Kidney (tissue), 13 donors: ENCODE measurements at regions not wholly inside any gene's neighbourhood (a gene's known extent, or its start where the extent isn't known, plus 50 kb on each side); places are given as distances from the start of the nearest gene placed in this dataset.
"Not testable (repeated sequence)": the region's sequence is repeated elsewhere in the genome, so short reads cannot be mapped to it uniquely, and the experiment has no call there.

Source experiments
- DNase-seq, 5 donors: peaks; one replicate each; pipeline ENCODE4 v3.0.0-alpha.2; 2013 to 2020
- FAIRE-seq: peaks from 2 replicates; lab custom pipeline; 2012; peaks lifted over from hg19 to GRCh38; lab: Jason Lieb, UNC
- H3K27ac ChIP-seq, 2 donors: one replicate each; pipeline ENCODE4 v1.7.0; 2013; ENCODE audit warnings: low read depth in 2 of 2, low read length in 2 of 2, inconsistent platforms in 1 of 2
- H3K27me3 ChIP-seq: one replicate; pipeline ENCODE4 v1.7.1; 2013; ENCODE audit warnings: low read length, inconsistent platforms; ENCODE audit not compliant: control insufficient read depth, insufficient read depth
- H3K36me3 ChIP-seq, 3 donors: one replicate each; pipeline versions ENCODE4 v1.7.0 to v1.7.1; 2013; ENCODE audit warnings: low read length in 3 of 3, control low read depth in 1 of 3, inconsistent platforms in 1 of 3; ENCODE audit not compliant: insufficient read depth in 3 of 3, control insufficient read depth in 2 of 3
- H3K4me1 ChIP-seq, 3 donors: one replicate each; pipeline versions ENCODE4 v1.7.0 to v1.7.1; 2013; ENCODE audit warnings: low read length in 3 of 3, inconsistent platforms in 1 of 3, low read depth in 1 of 3; ENCODE audit not compliant: control insufficient read depth in 2 of 3, insufficient read depth in 2 of 3
- H3K4me3 ChIP-seq, 3 donors: one replicate each; pipeline versions ENCODE4 v1.7.0 to v1.8.1; 2013; ENCODE audit warnings: low read length in 3 of 3, control low read depth in 1 of 3, inconsistent platforms in 1 of 3
- H3K9ac ChIP-seq, 3 donors: one replicate each; pipeline versions ENCODE4 v1.7.0 to v1.7.1; 2013; ENCODE audit warnings: low read length in 3 of 3, control low read depth in 1 of 3, inconsistent platforms in 1 of 3
- H3K9me3 ChIP-seq, 3 donors: one replicate each; pipeline versions ENCODE4 v1.7.0 to v1.7.1; 2013; ENCODE audit warnings: low read length in 3 of 3, control low read depth in 1 of 3, inconsistent platforms in 1 of 3; ENCODE audit not compliant: control insufficient read depth in 2 of 3, insufficient read depth in 1 of 3
- CTCF ChIP-seq: IDR thresholded peaks from 3 replicates; pipeline ENCODE4 v1.5.1; 2012; ENCODE audit warnings: mild to moderate bottlenecking, moderate library complexity, borderline replicate concordance; ENCODE audit not compliant: insufficient read depth; ENCODE audit errors: extremely low read depth
- intact Hi-C: fragments of 100-400 bp; cut with DNase I; formaldehyde crosslinking; loops from one replicate; pipeline ENCODE4 v1.11.1; 2022
- donor health status: control.
- donor health status: control.
- donor health status: control.
- donor health status: control.
- donor health status: control.
- donor health status: DM: yes; HTN: yes; CAD: no.
- donor health status: Normal renal cell carcinoma (clear cell type).

GRCh38 chr20:22846863-22847262, 188.2 kb upstream of the SSTR4 start:
- Histone ChIP-seq H3K27ac (no peak overlapping the region), H3K4me1 (no peaks in the 10 kb centered on the region), H3K36me3 (no peaks in the 10 kb centered on the region), H3K9me3 (peaks cover 0 to 7% (median 0%) of the 10 kb centered on the region in 3 donors), H3K4me3 (no peak overlapping the region), H3K27me3 (no peaks in the 10 kb centered on the region), H3K9ac (no peak overlapping the region)
- DNase-seq = no peak
- FAIRE-seq = no peak
- intact Hi-C loops = no loop called here
- TF ChIP-seq CTCF = no peak

DNA sequence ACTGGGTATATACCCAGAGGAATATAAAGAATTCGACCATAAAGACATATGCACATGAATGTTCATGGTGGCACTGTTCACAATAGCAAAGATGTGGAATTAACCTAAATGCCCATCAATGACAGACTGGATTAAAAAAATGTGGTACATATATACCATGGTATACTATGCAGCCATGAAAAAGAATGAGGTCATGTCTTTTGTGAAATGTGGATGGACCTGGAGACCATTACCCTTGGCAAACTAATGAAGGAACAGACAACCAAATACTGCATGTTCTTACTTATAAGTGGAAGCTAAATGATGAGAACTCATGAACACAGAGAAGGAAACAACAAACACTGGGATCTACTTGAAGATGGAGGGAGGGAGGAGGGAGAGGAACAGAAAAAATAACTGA, 186.7 kb upstream of the SSTR4 start:
- TF ChIP-seq CTCF = no peak
- no peak for DNase-seq

GRCh38 chr20:22851679-22852346, 183.3 kb upstream of the SSTR4 start:
- H3K27ac ChIP-seq, intact Hi-C loops, H3K9ac ChIP-seq, FAIRE-seq, H3K36me3 ChIP-seq, H3K4me3 ChIP-seq, H3K9me3 ChIP-seq, H3K4me1 ChIP-seq, H3K27me3 ChIP-seq: not testable (repeated sequence)
- peak in 2 of 5 donors; percentile 25 to 28 for DNase-seq
- TF ChIP-seq CTCF = peak; percentile 37

More for the DNA sequence above, 186.7 kb upstream of the SSTR4 start:
- H3K36me3 ChIP-seq = no peaks in the 10 kb centered on the region
- intact Hi-C loops = no loop called here
- no peak overlapping the region for H3K4me3 ChIP-seq
- H3K9ac ChIP-seq = no peak overlapping the region
- FAIRE-seq = no peak
- no peak overlapping the region for H3K27ac ChIP-seq
- no peaks in the 10 kb centered on the region for H3K27me3 ChIP-seq
- peaks cover 0 to 7% (median 0%) of the 10 kb centered on the region in 3 donors for H3K9me3 ChIP-seq
- no peaks in the 10 kb centered on the region for H3K4me1 ChIP-seq
